Parathyroid adenoma (tissue), 2 donors: ENCODE measurements at regions not wholly inside any gene's neighbourhood (a gene's known extent, or its start where the extent isn't known, plus 50 kb on each side); places are given as distances from the start of the nearest gene placed in this dataset.

Source experiments
- H2AFZ ChIP-seq: fragments of 300-600 bp; sonication (generic); one replicate; pipeline ENCODE4 v1.7.0; 2017; ENCODE audit warnings: antibody characterized with exemption, mild to moderate bottlenecking
- H3K27ac ChIP-seq: fragments of 300-600 bp; sonication (generic); one replicate; pipeline ENCODE4 v1.7.0; 2017
- H3K27me3 ChIP-seq: fragments of 300-600 bp; sonication (generic); one replicate; pipeline ENCODE4 v1.7.0; 2017; ENCODE audit warnings: low read length; ENCODE audit not compliant: control insufficient read depth, insufficient read depth
- H3K36me3 ChIP-seq: fragments of 300-600 bp; sonication (generic); one replicate; pipeline ENCODE4 v1.7.0; 2017; ENCODE audit warnings: low read length; ENCODE audit not compliant: control insufficient read depth, insufficient read depth
- H3K4me1 ChIP-seq: fragments of 300-600 bp; sonication (generic); one replicate; pipeline ENCODE4 v1.7.0; 2017; ENCODE audit warnings: control low read depth
- H3K4me2 ChIP-seq: fragments of 300-600 bp; sonication (generic); one replicate; pipeline ENCODE4 v1.7.0; 2017; ENCODE audit warnings: low read length
- H3K4me3 ChIP-seq: fragments of 300-600 bp; sonication (generic); one replicate; pipeline ENCODE4 v1.7.0; 2017; ENCODE audit warnings: low read depth, low read length
- H3K79me2 ChIP-seq: fragments of 300-600 bp; sonication (generic); one replicate; pipeline ENCODE4 v1.7.0; 2017; ENCODE audit warnings: control low read depth
- H3K9ac ChIP-seq: fragments of 300-600 bp; sonication (generic); one replicate; pipeline ENCODE4 v1.7.0; 2017; ENCODE audit warnings: mild to moderate bottlenecking
- H3K9me3 ChIP-seq: fragments of 300-600 bp; sonication (generic); one replicate; pipeline ENCODE4 v1.7.0; 2017; ENCODE audit warnings: low read length; ENCODE audit not compliant: control insufficient read depth
- CTCF ChIP-seq: fragments of 300-600 bp; sonication (generic); IDR thresholded peaks from one replicate; pipeline ENCODE4 v1.7.0; 2017; ENCODE audit warnings: antibody characterized with exemption, mild to moderate bottlenecking
- donor health status: primary hyperparathyroidism.

- Histone ChIP-seq H2AFZ (no peak overlapping the region), H3K27ac (no peak overlapping the region), H3K36me3 (no peaks in the 10 kb centered on the region), H3K4me1 (no peaks in the 10 kb centered on the region), H3K4me2 (no peak overlapping the region), H3K4me3 (no peak overlapping the region), H3K9me3 (no peaks in the 10 kb centered on the region), H3K79me2 (no peaks in the 10 kb centered on the region), H3K27me3 (no peaks in the 10 kb centered on the region), H3K9ac (no peak overlapping the region)
- no peak for TF ChIP-seq CTCF
Measured at GRCh38 chr5:98299435-98299834, 474.0 kb upstream of the RGMB start.

DNA sequence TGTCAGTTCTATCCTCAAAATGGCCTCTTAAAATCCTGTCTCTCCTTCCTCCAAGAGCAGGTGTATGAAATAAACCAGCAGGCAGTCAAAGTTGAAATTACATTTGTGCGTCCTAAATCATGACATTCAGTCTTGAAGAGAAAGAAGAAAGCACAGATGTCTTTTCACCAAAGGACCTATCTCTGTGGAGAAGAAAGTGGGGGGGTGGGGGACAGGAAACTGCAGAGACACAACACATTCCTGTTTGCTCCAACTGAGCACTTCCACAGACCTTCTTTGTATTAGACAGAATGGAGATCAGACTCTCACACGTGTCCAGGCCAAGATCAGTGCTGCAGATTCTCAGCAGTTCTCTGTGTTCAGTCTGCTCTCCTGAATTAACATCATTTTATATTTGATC lies 471.9 kb upstream of the RGMB start:
- H3K79me2 ChIP-seq = no peaks in the 10 kb centered on the region
- H2AFZ ChIP-seq = no peak overlapping the region
- no peak for TF ChIP-seq CTCF
- no peaks in the 10 kb centered on the region for H3K9me3 ChIP-seq
- no peaks in the 10 kb centered on the region for H3K27me3 ChIP-seq
- H3K4me3 ChIP-seq = no peak overlapping the region
- no peak overlapping the region for H3K27ac ChIP-seq
- no peaks in the 10 kb centered on the region for H3K4me1 ChIP-seq
- H3K4me2 ChIP-seq = no peak overlapping the region
- H3K9ac ChIP-seq = no peak overlapping the region
- no peaks in the 10 kb centered on the region for H3K36me3 ChIP-seq

GRCh38 chr5:98307811-98308210 lies 465.7 kb upstream of the RGMB start:
- no peak for TF ChIP-seq CTCF

GRCh38 chr5:98308231-98308630 lies 465.2 kb upstream of the RGMB start:
- H3K4me2 ChIP-seq = no peak overlapping the region
- H3K4me3 ChIP-seq = no peak overlapping the region
- H3K27ac ChIP-seq = no peak overlapping the region
- no peaks in the 10 kb centered on the region for H3K4me1 ChIP-seq
- TF ChIP-seq CTCF = no peak
- no peaks in the 10 kb centered on the region for H3K36me3 ChIP-seq
- H3K79me2 ChIP-seq = no peaks in the 10 kb centered on the region
- H3K27me3 ChIP-seq = no peaks in the 10 kb centered on the region
- no peak overlapping the region for H3K9ac ChIP-seq
- no peak overlapping the region for H2AFZ ChIP-seq
- H3K9me3 ChIP-seq = no peaks in the 10 kb centered on the region

More at GRCh38 chr5:98307811-98308210, 465.7 kb upstream of the RGMB start:
- no peak overlapping the region for H2AFZ ChIP-seq
- H3K9me3 ChIP-seq = no peaks in the 10 kb centered on the region
- no peak overlapping the region for H3K4me3 ChIP-seq
- H3K9ac ChIP-seq = no peak overlapping the region
- H3K27ac ChIP-seq = no peak overlapping the region
- no peaks in the 10 kb centered on the region for H3K36me3 ChIP-seq
- H3K27me3 ChIP-seq = no peaks in the 10 kb centered on the region
- no peak overlapping the region for H3K4me2 ChIP-seq
- H3K79me2 ChIP-seq = no peaks in the 10 kb centered on the region
- H3K4me1 ChIP-seq = no peaks in the 10 kb centered on the region

- Histone ChIP-seq H3K4me3 (no peak overlapping the region), H3K79me2 (no peaks in the 10 kb centered on the region), H3K4me2 (no peak overlapping the region), H3K9ac (no peak overlapping the region), H3K36me3 (no peaks in the 10 kb centered on the region), H3K9me3 (no peaks in the 10 kb centered on the region), H2AFZ (no peak overlapping the region), H3K27ac (no peak overlapping the region), H3K4me1 (no peaks in the 10 kb centered on the region), H3K27me3 (no peaks in the 10 kb centered on the region)
- no peak for TF ChIP-seq CTCF
Measured at GRCh38 chr5:98308960-98309359, 464.5 kb upstream of the RGMB start.
